ENCODE measurements at regions not wholly inside any gene's neighbourhood (a gene's known extent, or its start where the extent isn't known, plus 50 kb on each side); places are given as distances from the start of the nearest gene placed in this dataset.

DNA sequence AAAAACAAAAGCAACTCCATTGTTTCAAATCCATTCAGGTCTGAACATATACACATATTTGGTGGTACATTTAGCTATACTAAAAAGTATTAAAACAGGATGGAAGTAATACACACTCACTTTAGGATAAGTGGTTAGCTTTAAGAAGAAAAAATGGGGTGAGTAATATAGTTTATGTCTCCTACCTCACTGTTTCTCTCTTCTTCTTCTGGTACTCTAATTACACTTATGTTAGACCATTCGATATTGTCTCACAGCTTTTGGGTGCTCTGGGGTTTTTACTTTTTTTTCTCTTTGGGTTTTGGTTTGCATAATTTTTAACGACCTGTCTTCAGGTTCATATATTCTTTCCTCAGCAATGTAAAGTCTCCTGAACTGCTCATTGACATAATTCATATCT lies 75.4 kb upstream of the AKAP13 start:
- TF ChIP-seq MXI1 (IDR thresholded peaks at IDR 0.05; ENCODE audit: low read depth, low read length) (no peak), RCOR1 (IDR thresholded peaks at IDR 0.05; ENCODE audit: low read length) (no peak), ELF1 (IDR thresholded peaks at IDR 0.05) (no peak), POLR2AphosphoS5 (IDR thresholded peaks at IDR 0.05; ENCODE audit: low read depth, low read length) (no peak)
- TF ChIP-seq, protein P1, sequence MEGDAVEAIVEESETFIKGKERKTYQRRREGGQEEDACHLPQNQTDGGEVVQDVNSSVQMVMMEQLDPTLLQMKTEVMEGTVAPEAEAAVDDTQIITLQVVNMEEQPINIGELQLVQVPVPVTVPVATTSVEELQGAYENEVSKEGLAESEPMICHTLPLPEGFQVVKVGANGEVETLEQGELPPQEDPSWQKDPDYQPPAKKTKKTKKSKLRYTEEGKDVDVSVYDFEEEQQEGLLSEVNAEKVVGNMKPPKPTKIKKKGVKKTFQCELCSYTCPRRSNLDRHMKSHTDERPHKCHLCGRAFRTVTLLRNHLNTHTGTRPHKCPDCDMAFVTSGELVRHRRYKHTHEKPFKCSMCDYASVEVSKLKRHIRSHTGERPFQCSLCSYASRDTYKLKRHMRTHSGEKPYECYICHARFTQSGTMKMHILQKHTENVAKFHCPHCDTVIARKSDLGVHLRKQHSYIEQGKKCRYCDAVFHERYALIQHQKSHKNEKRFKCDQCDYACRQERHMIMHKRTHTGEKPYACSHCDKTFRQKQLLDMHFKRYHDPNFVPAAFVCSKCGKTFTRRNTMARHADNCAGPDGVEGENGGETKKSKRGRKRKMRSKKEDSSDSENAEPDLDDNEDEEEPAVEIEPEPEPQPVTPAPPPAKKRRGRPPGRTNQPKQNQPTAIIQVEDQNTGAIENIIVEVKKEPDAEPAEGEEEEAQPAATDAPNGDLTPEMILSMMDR (IDR thresholded peaks at IDR 0.05) = no peak

Data from SK-N-SH (cell line).